Heart left ventricle (tissue), 16 donors: ENCODE measurements at regions not wholly inside any gene's neighbourhood (a gene's known extent, or its start where the extent isn't known, plus 50 kb on each side); places are given as distances from the start of the nearest gene placed in this dataset.

ENCODE experiments used
- ATAC-seq, 4 donors: fragments of 200-7000 bp; cut with Tn5 transposase; one replicate each; pipeline ENCODE4 v1.9.1; 2020 to 2022; ENCODE audit warnings: moderate library complexity in 4 of 4, mild to moderate bottlenecking in 3 of 4, moderate number of reproducible peaks in 1 of 4
- DNase-seq, 5 donors: peaks; one replicate each; pipeline ENCODE4 v3.0.0-alpha.2; 2020
- H3K27ac ChIP-seq, 12 donors: fragments of 200-600 bp; sonication (generic) in 4 of 12; one replicate each; pipeline versions ENCODE4 v1.5.0 to v1.8.0; 2016 to 2022; ENCODE audit warnings: mild to moderate bottlenecking in 2 of 12
- H3K27me3 ChIP-seq, 9 donors: fragments of 200-600 bp; sonication (generic) in 2 of 9; one replicate each; pipeline versions ENCODE4 v1.5.1 to v1.8.0; 2016 to 2022; ENCODE audit warnings: mild to moderate bottlenecking in 3 of 9
- H3K36me3 ChIP-seq, 9 donors: fragments of 200-600 bp; sonication (generic) in 2 of 9; one replicate each; pipeline versions ENCODE4 v1.5.0 to v1.8.0; 2018 to 2022; ENCODE audit warnings: mild to moderate bottlenecking in 2 of 9
- H3K4me1 ChIP-seq, 12 donors: fragments of 200-600 bp; sonication (generic) in 4 of 12; one replicate each; pipeline versions ENCODE4 v1.5.0 to v1.8.0; 2016 to 2022; ENCODE audit warnings: mild to moderate bottlenecking in 3 of 12
- H3K4me3 ChIP-seq, 12 donors: fragments of 200-600 bp; sonication (generic) in 4 of 12; one replicate each; pipeline versions ENCODE4 v1.5.0 to v1.8.0; 2017 to 2022; ENCODE audit warnings: mild to moderate bottlenecking in 9 of 12, moderate library complexity in 4 of 12
- H3K9me3 ChIP-seq, 12 donors: fragments of 200-600 bp; sonication (generic) in 4 of 12; one replicate each; pipeline versions ENCODE4 v1.5.0 to v1.8.0; 2016 to 2022; ENCODE audit warnings: mild to moderate bottlenecking in 1 of 12
- POLR2A ChIP-seq, 2 donors: fragments of 450-650 bp; IDR thresholded peaks; one replicate each; pipeline ENCODE4 v1.6.1; 2017; ENCODE audit warnings: antibody characterized with exemption in 2 of 2, mild to moderate bottlenecking in 2 of 2, moderate library complexity in 2 of 2
- WGBS, 4 donors: extraction: QIAGEN DNeasy Blood & Tissue Kit in 2 of 4; methylation state at CpG; one replicate each; pipeline versions ENCODE4 v1.1.5 to v1.1.7; 2013 to 2018; 5-methylcytosine and 5-hydroxymethylcytosine counted together
- intact Hi-C, 10 donors: fragments of 100-400 bp; cut with DNase I; formaldehyde crosslinking; loops; one replicate each; pipeline versions ENCODE4 v1.11.1 to v1.14.2; 2022
- TF ChIP-seq, protein P1 (sequence below), 12 donors: fragments of 200-600 bp; sonication (generic) in 4 of 12; IDR thresholded peaks; one replicate each; pipeline versions ENCODE4 v1.5.0 to v1.8.0; 2018 to 2022; ENCODE audit warnings: antibody characterized with exemption in 12 of 12, mild to moderate bottlenecking in 5 of 12
- donor health status: ischemic (EF 13 %, LVEDD 7.1; RV severe dilation, severe dysfunction).
- donor health status: healthy with polysubstance abuse.
- donor health status: DM: no; HTN: yes; CAD: no.
- donor health status: DM: no; HTN: no; CAD: no.
- donor health status: ischemic (EF 25% LVEDD 6.9; RV normal size, moderate dysfunction).
- donor health status: ischemic (EF 25% LVEDD 5.7; RV mildly dilated, moderate dysfunction).
- donor health status: healthy.
- donor health status: DM: yes; HTN: yes; CAD: no.
- donor health status: ischemic (EF 35%, LVEDD 5.7; RV mildly dilated, moderate dysfunction).
- donor health status: nonischemic (EF 11% LVEDD 7.7; RV severe dilation, severe dysfunction).
- donor health status: DM: yes; HTN: yes; CAD: no.
- donor health status: PGD.
- donor health status: ischemic (EF 29% LVEDD 5.4; RV normal size, mild dysfunction).
- donor health status: nonischemic (EF 23%, LVEDD 6.1; RV moderate dilation, normal function).

DNA sequence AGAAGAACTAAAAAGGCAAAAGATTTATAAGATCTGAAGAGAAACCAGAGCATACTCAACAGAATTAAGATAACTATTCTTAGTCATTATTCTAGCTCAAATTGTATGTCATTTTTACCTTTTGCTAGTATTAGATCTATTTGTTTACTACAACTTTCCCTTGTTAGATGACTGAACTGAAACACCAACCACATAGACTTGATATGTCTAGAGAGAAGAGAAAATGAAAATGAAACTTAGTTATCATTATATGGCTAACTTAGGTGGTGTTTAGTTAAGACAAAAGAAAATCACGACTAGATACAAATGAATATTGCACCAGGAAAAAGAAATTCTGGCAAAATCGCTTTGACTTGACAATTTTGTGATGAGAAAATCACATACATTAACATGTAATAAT is 690.8 kb downstream of the PCDH18 start:
- Histone ChIP-seq H3K9me3 (peaks cover 0 to 25% (median 0%) of the 10 kb centered on the region in 12 donors), H3K27ac (no peak overlapping the region), H3K36me3 (no peaks in the 10 kb centered on the region), H3K27me3 (no peaks in the 10 kb centered on the region), H3K4me1 (no peaks in the 10 kb centered on the region), H3K4me3 (no peak overlapping the region)
- TF ChIP-seq POLR2A (IDR thresholded peaks at IDR 0.05): no peak
- TF ChIP-seq, protein P1, sequence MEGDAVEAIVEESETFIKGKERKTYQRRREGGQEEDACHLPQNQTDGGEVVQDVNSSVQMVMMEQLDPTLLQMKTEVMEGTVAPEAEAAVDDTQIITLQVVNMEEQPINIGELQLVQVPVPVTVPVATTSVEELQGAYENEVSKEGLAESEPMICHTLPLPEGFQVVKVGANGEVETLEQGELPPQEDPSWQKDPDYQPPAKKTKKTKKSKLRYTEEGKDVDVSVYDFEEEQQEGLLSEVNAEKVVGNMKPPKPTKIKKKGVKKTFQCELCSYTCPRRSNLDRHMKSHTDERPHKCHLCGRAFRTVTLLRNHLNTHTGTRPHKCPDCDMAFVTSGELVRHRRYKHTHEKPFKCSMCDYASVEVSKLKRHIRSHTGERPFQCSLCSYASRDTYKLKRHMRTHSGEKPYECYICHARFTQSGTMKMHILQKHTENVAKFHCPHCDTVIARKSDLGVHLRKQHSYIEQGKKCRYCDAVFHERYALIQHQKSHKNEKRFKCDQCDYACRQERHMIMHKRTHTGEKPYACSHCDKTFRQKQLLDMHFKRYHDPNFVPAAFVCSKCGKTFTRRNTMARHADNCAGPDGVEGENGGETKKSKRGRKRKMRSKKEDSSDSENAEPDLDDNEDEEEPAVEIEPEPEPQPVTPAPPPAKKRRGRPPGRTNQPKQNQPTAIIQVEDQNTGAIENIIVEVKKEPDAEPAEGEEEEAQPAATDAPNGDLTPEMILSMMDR (IDR thresholded peaks at IDR 0.05): no peak
- ATAC-seq: no peak
- no peak for DNase-seq
- WGBS, 4 donors: 53 to 78% (median 74%) methylated on average over 2 of the region's 2 CpGs
- intact Hi-C loops: no loop called here

DNA sequence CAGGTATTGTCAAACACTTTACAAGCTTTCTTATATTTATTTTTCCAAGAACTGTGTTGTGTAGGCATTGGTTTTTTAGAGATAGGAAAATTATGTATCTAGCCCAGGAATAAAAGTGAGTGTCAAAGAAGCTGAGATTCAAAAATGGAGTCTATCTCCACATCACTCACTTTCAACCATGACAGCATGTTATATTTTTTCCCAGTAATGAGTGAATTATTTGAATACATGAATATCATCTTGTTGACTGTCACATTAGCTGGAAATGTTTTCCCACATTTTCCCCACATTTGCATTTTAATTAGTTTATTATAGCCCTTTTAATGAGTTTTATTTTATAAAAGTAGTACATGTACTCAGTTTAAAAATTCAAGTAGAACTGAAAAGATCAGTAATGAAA is 693.7 kb downstream of the PCDH18 start:
- ATAC-seq: no peak
- intact Hi-C loops: no loop called here

DNA sequence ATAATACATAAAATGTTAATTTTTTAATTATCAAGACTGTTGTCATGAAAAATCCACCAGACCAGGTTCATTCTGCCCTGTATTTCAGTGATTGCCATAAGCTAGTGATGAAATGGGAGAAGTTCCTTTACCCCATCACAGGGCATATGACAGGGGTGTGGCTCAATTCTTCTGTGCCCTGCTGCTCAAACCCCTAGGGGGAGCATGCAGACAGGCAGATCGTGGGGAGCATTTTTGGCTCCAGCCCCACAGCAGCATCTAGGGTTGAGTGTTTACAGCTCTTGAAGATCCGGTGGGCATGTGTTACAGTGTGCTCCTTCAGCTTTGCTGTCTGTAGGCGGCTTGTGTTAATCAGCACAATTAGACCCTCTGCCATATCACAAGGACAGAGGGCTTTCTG is 700.7 kb downstream of the PCDH18 start:
- TF ChIP-seq, protein P1 (IDR thresholded peaks at IDR 0.05): no peak
- no peak for TF ChIP-seq POLR2A (IDR thresholded peaks at IDR 0.05)
- Histone ChIP-seq H3K36me3 (no peaks in the 10 kb centered on the region), H3K4me1 (no peaks in the 10 kb centered on the region), H3K27me3 (no peaks in the 10 kb centered on the region), H3K27ac (no peak overlapping the region), H3K9me3 (no peaks in the 10 kb centered on the region), H3K4me3 (no peak overlapping the region)
- intact Hi-C loops: no loop called here
- DNase-seq: no peak
- WGBS, 4 donors: 43 to 78% (median 68%) methylated on average over 3 of the region's 3 CpGs
- ATAC-seq: no peak

More for the DNA sequence above, 693.7 kb downstream of the PCDH18 start:
- H3K9me3 ChIP-seq: peaks cover 0 to 7% (median 0%) of the 10 kb centered on the region in 12 donors
- no peaks in the 10 kb centered on the region for H3K36me3 ChIP-seq
- TF ChIP-seq, protein P1 (IDR thresholded peaks at IDR 0.05): no peak
- TF ChIP-seq POLR2A (IDR thresholded peaks at IDR 0.05): no peak
- H3K4me3 ChIP-seq: no peak overlapping the region
- no peak overlapping the region for H3K27ac ChIP-seq
- DNase-seq: no peak
- no peaks in the 10 kb centered on the region for H3K27me3 ChIP-seq
- no peaks in the 10 kb centered on the region for H3K4me1 ChIP-seq

DNA sequence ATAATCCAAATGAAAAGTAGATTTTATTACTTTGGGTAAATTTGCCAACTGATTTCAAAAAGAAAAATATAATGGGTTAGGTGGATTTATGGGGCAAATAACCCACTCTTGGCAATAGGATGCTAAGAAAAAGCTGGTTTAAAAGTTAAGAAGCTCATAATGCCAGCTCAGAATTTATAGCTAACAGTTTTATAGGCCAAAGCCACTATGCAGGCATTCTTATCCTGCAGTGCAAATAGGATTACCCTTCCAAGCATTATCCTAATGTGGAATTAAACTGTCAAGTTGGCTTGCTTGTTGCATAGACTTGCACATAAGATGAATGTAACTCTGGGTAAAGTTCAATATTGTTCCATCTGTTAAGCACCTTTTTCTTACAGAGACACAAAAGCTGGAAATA is 703.0 kb downstream of the PCDH18 start:
- Histone ChIP-seq H3K4me1 (no peaks in the 10 kb centered on the region), H3K9me3 (no peaks in the 10 kb centered on the region), H3K36me3 (no peaks in the 10 kb centered on the region), H3K27ac (no peak overlapping the region), H3K4me3 (no peak overlapping the region), H3K27me3 (no peaks in the 10 kb centered on the region)
- no peak for ATAC-seq
- no peak for DNase-seq
- intact Hi-C loops: no loop called here
- TF ChIP-seq POLR2A (IDR thresholded peaks at IDR 0.05): no peak
- TF ChIP-seq, protein P1 (IDR thresholded peaks at IDR 0.05): no peak
